ENCODE measurements at regions not wholly inside any gene's neighbourhood (a gene's known extent, or its start where the extent isn't known, plus 50 kb on each side); places are given as distances from the start of the nearest gene placed in this dataset.

- TF ChIP-seq CTCF (IDR thresholded peaks at IDR 0.05) (no peak), POLR2A (IDR thresholded peaks at IDR 0.05) (no peak)
Measured at GRCh38 chr10:43997330-43997729, 348.6 kb upstream of the ZNF32 start.
